ENCODE measurements at regions not wholly inside any gene's neighbourhood (a gene's known extent, or its start where the extent isn't known, plus 50 kb on each side); places are given as distances from the start of the nearest gene placed in this dataset.

DNA sequence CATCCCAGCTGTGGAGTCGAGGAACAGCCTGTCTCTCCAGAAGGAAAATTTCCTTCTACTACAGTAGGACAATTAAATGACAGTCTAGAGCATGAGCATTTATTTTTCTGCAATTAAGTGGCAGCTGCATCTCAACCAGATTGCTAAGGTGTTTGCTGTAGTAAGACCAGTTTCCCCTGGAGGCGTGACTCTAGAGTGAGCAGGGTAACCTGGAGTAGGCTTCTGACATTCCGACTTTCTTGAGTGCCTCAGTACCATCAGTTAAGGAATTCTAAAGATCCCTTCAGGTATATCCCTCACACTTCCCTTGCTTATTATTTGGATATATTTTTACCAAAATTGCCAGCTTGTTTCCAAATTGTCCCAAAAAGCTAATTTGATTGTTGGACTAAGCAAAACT lies 59.2 kb upstream of the IRX2 start:
- TF ChIP-seq, protein P1, sequence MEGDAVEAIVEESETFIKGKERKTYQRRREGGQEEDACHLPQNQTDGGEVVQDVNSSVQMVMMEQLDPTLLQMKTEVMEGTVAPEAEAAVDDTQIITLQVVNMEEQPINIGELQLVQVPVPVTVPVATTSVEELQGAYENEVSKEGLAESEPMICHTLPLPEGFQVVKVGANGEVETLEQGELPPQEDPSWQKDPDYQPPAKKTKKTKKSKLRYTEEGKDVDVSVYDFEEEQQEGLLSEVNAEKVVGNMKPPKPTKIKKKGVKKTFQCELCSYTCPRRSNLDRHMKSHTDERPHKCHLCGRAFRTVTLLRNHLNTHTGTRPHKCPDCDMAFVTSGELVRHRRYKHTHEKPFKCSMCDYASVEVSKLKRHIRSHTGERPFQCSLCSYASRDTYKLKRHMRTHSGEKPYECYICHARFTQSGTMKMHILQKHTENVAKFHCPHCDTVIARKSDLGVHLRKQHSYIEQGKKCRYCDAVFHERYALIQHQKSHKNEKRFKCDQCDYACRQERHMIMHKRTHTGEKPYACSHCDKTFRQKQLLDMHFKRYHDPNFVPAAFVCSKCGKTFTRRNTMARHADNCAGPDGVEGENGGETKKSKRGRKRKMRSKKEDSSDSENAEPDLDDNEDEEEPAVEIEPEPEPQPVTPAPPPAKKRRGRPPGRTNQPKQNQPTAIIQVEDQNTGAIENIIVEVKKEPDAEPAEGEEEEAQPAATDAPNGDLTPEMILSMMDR (IDR thresholded peaks at IDR 0.05) = no peak
- TF ChIP-seq, protein P2, sequence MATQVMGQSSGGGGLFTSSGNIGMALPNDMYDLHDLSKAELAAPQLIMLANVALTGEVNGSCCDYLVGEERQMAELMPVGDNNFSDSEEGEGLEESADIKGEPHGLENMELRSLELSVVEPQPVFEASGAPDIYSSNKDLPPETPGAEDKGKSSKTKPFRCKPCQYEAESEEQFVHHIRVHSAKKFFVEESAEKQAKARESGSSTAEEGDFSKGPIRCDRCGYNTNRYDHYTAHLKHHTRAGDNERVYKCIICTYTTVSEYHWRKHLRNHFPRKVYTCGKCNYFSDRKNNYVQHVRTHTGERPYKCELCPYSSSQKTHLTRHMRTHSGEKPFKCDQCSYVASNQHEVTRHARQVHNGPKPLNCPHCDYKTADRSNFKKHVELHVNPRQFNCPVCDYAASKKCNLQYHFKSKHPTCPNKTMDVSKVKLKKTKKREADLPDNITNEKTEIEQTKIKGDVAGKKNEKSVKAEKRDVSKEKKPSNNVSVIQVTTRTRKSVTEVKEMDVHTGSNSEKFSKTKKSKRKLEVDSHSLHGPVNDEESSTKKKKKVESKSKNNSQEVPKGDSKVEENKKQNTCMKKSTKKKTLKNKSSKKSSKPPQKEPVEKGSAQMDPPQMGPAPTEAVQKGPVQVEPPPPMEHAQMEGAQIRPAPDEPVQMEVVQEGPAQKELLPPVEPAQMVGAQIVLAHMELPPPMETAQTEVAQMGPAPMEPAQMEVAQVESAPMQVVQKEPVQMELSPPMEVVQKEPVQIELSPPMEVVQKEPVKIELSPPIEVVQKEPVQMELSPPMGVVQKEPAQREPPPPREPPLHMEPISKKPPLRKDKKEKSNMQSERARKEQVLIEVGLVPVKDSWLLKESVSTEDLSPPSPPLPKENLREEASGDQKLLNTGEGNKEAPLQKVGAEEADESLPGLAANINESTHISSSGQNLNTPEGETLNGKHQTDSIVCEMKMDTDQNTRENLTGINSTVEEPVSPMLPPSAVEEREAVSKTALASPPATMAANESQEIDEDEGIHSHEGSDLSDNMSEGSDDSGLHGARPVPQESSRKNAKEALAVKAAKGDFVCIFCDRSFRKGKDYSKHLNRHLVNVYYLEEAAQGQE (IDR thresholded peaks at IDR 0.05; ENCODE audit: low read depth, low read length) = no peak
- no peak for TF ChIP-seq NFIC (IDR thresholded peaks at IDR 0.05; ENCODE audit: borderline replicate concordance)
- TF ChIP-seq EP300 (IDR thresholded peaks at IDR 0.05; ENCODE audit: borderline replicate concordance in 1 of 2, low read depth in 1 of 2, low read length in 1 of 2) = no peak
